Sigmoid colon (tissue), 6 donors: ENCODE measurements at regions not wholly inside any gene's neighbourhood (a gene's known extent, or its start where the extent isn't known, plus 50 kb on each side); places are given as distances from the start of the nearest gene placed in this dataset.

Experiments
- DNase-seq: peaks from one replicate; pipeline ENCODE4 v3.0.0-alpha.2; 2019
- H3K27ac ChIP-seq, 4 donors: fragments of 200-600 bp; sonication (generic); one replicate each; pipeline ENCODE4 v1.5.1; 2016 to 2019; ENCODE audit warnings: mild to moderate bottlenecking in 1 of 4
- H3K27me3 ChIP-seq, 3 donors: fragments of 200-600 bp; sonication (generic); one replicate each; pipeline ENCODE4 v1.5.1; 2019; ENCODE audit warnings: mild to moderate bottlenecking in 1 of 3
- H3K36me3 ChIP-seq, 4 donors: fragments of 200-600 bp; sonication (generic); one replicate each; pipeline ENCODE4 v1.5.1; 2016 to 2019
- H3K4me1 ChIP-seq, 4 donors: fragments of 200-600 bp; sonication (generic); one replicate each; pipeline ENCODE4 v1.5.1; 2017 to 2019
- H3K4me3 ChIP-seq, 4 donors: fragments of 200-600 bp; sonication (generic); one replicate each; pipeline ENCODE4 v1.5.1; 2017 to 2019; ENCODE audit warnings: mild to moderate bottlenecking in 2 of 4, moderate library complexity in 1 of 4
- H3K9me3 ChIP-seq, 4 donors: fragments of 200-600 bp in 3 of 4; sonication (generic) in 3 of 4; one replicate each; pipeline versions ENCODE4 v1.5.1 to v1.6.1; 2013 to 2019
- CTCF ChIP-seq, 4 experiments: fragments of 450-650 bp in 3 of 4; fragments of 200-600 bp in 1 of 4; IDR thresholded peaks; one replicate each; pipeline ENCODE4 v1.5.1; 2016 to 2019; ENCODE audit warnings: antibody characterized with exemption in 4 of 4, mild to moderate bottlenecking in 3 of 4, moderate library complexity in 2 of 4
- EP300 ChIP-seq, 4 donors: sonication (generic); formaldehyde crosslinking; IDR thresholded peaks; one replicate each; pipeline ENCODE4 v1.6.1; 2017; ENCODE audit warnings: antibody characterized with exemption in 4 of 4
- POLR2A ChIP-seq, 2 donors: fragments of 450-650 bp; IDR thresholded peaks; one replicate each; pipeline ENCODE4 v1.6.1; 2016; ENCODE audit warnings: antibody characterized with exemption in 2 of 2, mild to moderate bottlenecking in 2 of 2, moderate library complexity in 2 of 2
- POLR2AphosphoS5 ChIP-seq, 4 donors: sonication (generic); formaldehyde crosslinking; IDR thresholded peaks; one replicate each; pipeline ENCODE4 v1.6.1; 2017; ENCODE audit warnings: antibody characterized with exemption in 4 of 4
- WGBS, 2 donors: extraction: QIAGEN DNeasy Blood & Tissue Kit; methylation state at CpG; one replicate each; pipeline ENCODE4 v1.1.7; 2013; 5-methylcytosine and 5-hydroxymethylcytosine counted together
- intact Hi-C: fragments of 100-400 bp; cut with DNase I; formaldehyde crosslinking; loops from one replicate; pipeline ENCODE4 v1.15.1; 2023
- donor health status: healthy with polysubstance abuse.
- donor health status: healthy.

- intact Hi-C loops, result no loop called here
- no peak overlapping the region for H3K4me3 ChIP-seq
- H3K36me3 ChIP-seq, result no peaks in the 10 kb centered on the region
- H3K4me1 ChIP-seq, result no peaks in the 10 kb centered on the region
- H3K27ac ChIP-seq, result no peak overlapping the region
- WGBS, 2 donors, result 20 to 33% methylated on average over 4 of the region's 4 CpGs
- no peaks in the 10 kb centered on the region for H3K27me3 ChIP-seq
- no peak for DNase-seq
- no peaks in the 10 kb centered on the region for H3K9me3 ChIP-seq
- TF ChIP-seq POLR2A (IDR thresholded peaks at IDR 0.05) (no peak), CTCF (IDR thresholded peaks at IDR 0.05) (no peak), POLR2AphosphoS5 (IDR thresholded peaks at IDR 0.05) (no peak), EP300 (IDR thresholded peaks at IDR 0.05) (no peak)
Measured at GRCh38 chr17:34784526-34784925, 176.7 kb downstream of the CCT6B start.

- Histone ChIP-seq H3K4me3 (no peak overlapping the region), H3K27ac (no peak overlapping the region), H3K4me1 (no peaks in the 10 kb centered on the region), H3K9me3 (no peaks in the 10 kb centered on the region), H3K27me3 (no peaks in the 10 kb centered on the region), H3K36me3 (no peaks in the 10 kb centered on the region)
- intact Hi-C loops, result no loop called here
- TF ChIP-seq CTCF (IDR thresholded peaks at IDR 0.05) (no peak), EP300 (IDR thresholded peaks at IDR 0.05) (no peak), POLR2AphosphoS5 (IDR thresholded peaks at IDR 0.05) (no peak), POLR2A (IDR thresholded peaks at IDR 0.05) (no peak)
- 71 to 77% methylated on average over 6 of the region's 6 CpGs for WGBS, 2 donors
- DNase-seq, result no peak
Measured at GRCh38 chr17:34782271-34782670, 179.0 kb downstream of the CCT6B start.

- Histone ChIP-seq H3K27ac (no peak overlapping the region), H3K36me3 (no peaks in the 10 kb centered on the region), H3K4me1 (no peaks in the 10 kb centered on the region), H3K27me3 (no peaks in the 10 kb centered on the region), H3K4me3 (no peak overlapping the region), H3K9me3 (no peaks in the 10 kb centered on the region)
- TF ChIP-seq POLR2A (IDR thresholded peaks at IDR 0.05) (no peak), EP300 (IDR thresholded peaks at IDR 0.05) (no peak), CTCF (IDR thresholded peaks at IDR 0.05) (no peak), POLR2AphosphoS5 (IDR thresholded peaks at IDR 0.05) (no peak)
- 39 to 46% methylated on average over 12 of the region's 12 CpGs for WGBS, 2 donors
- intact Hi-C loops, result no loop called here
- no peak for DNase-seq
Measured at GRCh38 chr17:34781571-34782108, 179.6 kb downstream of the CCT6B start.

- DNase-seq, result no peak
- intact Hi-C loops, result no loop called here
- WGBS, 2 donors, result 58 to 77% methylated on average over 3 of the region's 3 CpGs
- Histone ChIP-seq H3K27me3 (no peaks in the 10 kb centered on the region), H3K9me3 (no peaks in the 10 kb centered on the region), H3K36me3 (no peaks in the 10 kb centered on the region), H3K4me3 (no peak overlapping the region), H3K4me1 (no peaks in the 10 kb centered on the region), H3K27ac (no peak overlapping the region)
- TF ChIP-seq POLR2AphosphoS5 (IDR thresholded peaks at IDR 0.05) (no peak), EP300 (IDR thresholded peaks at IDR 0.05) (no peak), POLR2A (IDR thresholded peaks at IDR 0.05) (no peak), CTCF (IDR thresholded peaks at IDR 0.05) (no peak)
Measured at GRCh38 chr17:34781071-34781470, 180.2 kb downstream of the CCT6B start.

GRCh38 chr17:34780438-34780837 is 180.8 kb downstream of the CCT6B start:
- Histone ChIP-seq H3K27ac (no peak overlapping the region), H3K9me3 (no peaks in the 10 kb centered on the region), H3K4me3 (no peak overlapping the region), H3K4me1 (no peaks in the 10 kb centered on the region), H3K27me3 (no peaks in the 10 kb centered on the region), H3K36me3 (no peaks in the 10 kb centered on the region)
- no peak for DNase-seq
- WGBS, 2 donors, result 70 to 90% methylated on average over 3 of the region's 3 CpGs
- intact Hi-C loops, result no loop called here
- TF ChIP-seq EP300 (IDR thresholded peaks at IDR 0.05), result no peak
- no peak for TF ChIP-seq CTCF (IDR thresholded peaks at IDR 0.05)
- no peak for TF ChIP-seq POLR2AphosphoS5 (IDR thresholded peaks at IDR 0.05)
- TF ChIP-seq POLR2A (IDR thresholded peaks at IDR 0.05), result no peak
